ENCODE measurements at regions not wholly inside any gene's neighbourhood (a gene's known extent, or its start where the extent isn't known, plus 50 kb on each side); places are given as distances from the start of the nearest gene placed in this dataset.

DNA sequence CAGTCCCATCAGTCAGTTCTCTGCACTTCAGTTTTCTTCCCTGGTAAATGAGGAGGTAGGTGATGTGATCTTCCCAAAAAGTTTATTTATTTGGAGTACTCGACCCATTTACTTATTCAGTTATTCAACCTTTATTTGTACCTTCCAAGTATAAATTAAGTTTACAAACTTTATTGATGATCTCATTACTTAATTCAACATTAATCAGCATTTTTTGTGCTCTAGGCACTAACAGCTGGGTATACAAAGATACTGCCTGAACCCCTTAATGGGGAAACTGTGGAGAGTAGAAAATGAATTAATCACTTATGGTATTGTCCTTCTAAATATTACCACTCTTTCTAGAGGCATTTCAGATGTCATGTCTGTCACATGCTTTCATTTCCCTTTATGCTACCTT, 293.3 kb downstream of the DLEU7 start:
- intact Hi-C loops (cut with micrococcal nuclease), result no loop called here

DNA sequence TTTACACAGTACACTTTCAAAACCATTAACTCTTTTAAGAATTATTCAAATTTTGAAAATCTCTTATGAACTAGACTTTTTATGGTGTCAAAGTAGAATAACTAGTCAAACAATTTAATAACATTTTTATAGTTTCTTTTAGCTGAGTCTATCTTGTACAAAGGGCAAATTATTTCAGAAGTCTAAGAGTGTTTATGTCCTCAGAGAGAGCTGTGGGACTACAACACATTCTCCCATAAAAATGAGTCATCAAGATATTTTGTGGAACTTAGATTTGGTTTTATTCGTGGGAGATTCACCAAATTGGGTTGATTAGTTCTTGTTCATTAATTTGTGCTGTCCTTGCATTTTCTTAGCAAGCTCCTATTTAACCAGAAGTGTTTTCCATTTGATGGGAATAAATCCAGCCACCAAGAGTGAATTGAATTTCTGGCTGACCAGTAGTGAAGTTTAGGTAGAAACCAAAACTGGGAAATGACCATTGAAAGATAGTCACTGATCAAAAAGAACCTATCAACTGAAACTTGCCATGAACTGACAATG, 291.0 kb downstream of the DLEU7 start:
- Histone ChIP-seq H3K4me1 (ENCODE audit: control insufficient read depth in 2 of 2, insufficient read depth in 2 of 2, low read length in 2 of 2) (no peaks in the 10 kb centered on the region), H3K36me3 (replicated peaks in 1 of 2; ENCODE audit: control extremely low read depth in 1 of 2, control insufficient read depth in 1 of 2, extremely low read depth in 1 of 2, insufficient read depth in 2 of 2, low read length in 1 of 2) (no peaks in the 10 kb centered on the region), H2AFZ (ENCODE audit: insufficient read depth, low read depth, low read length, poor library complexity, severe bottlenecking) (no peak overlapping the region), H3K9ac (ENCODE audit: low read length) (no peak overlapping the region), H3K9me3 (ENCODE audit: control extremely low read depth in 1 of 3, control insufficient read depth in 2 of 3, insufficient read depth in 1 of 3, low read length in 2 of 3) (no peaks in the 10 kb centered on the region), H3K79me2 (ENCODE audit: control insufficient read depth, insufficient read depth, low read length) (no peaks in the 10 kb centered on the region), H3K27me3 (replicated peaks in 1 of 4; ENCODE audit: control extremely low read depth in 1 of 4, control insufficient read depth in 3 of 4, insufficient read depth in 4 of 4, low read length in 3 of 4) (no peaks in the 10 kb centered on the region), H4K20me1 (ENCODE audit: control insufficient read depth, insufficient read depth, low read length, poor library complexity, severe bottlenecking) (no peaks in the 10 kb centered on the region), H3K4me2 (replicated peaks; ENCODE audit: low read depth, low read length, poor library complexity, severe bottlenecking) (no peak overlapping the region), H3K27ac (ENCODE audit: low read length in 2 of 2) (no peak overlapping the region), H3K4me3 (ENCODE audit: control extremely low read depth in 1 of 5, extremely low read depth in 1 of 5, insufficient read depth in 1 of 5, low read depth in 2 of 5, low read length in 4 of 5) (no peak overlapping the region)
- Mint-ChIP-seq H3K27ac (no peak overlapping the region), H3K4me3 (no peak overlapping the region), H3K4me1 (peaks cover 10% of the 10 kb centered on the region), H3K27me3 (no peaks in the 10 kb centered on the region), H3K9me3 (ENCODE audit: insufficient read depth) (peaks cover 2% of the 10 kb centered on the region)
- CTCF ChIA-PET, result interaction anchor here (1.4 kb wide), 1 partner anchor 359 kb away, joined by 5 read pairs; no protein-coding TSS in a partner anchor
- POLR2A ChIA-PET, result interaction anchor here (0.6 kb wide), 1 partner anchor 427 kb away, joined by 4 read pairs; no protein-coding TSS in a partner anchor
- no peak for TF ChIP-seq EZH2 (IDR thresholded peaks at IDR 0.05; ENCODE audit: borderline replicate concordance, insufficient read depth, low read depth, low read length, poor library complexity, severe bottlenecking)
- TF ChIP-seq, protein P1, sequence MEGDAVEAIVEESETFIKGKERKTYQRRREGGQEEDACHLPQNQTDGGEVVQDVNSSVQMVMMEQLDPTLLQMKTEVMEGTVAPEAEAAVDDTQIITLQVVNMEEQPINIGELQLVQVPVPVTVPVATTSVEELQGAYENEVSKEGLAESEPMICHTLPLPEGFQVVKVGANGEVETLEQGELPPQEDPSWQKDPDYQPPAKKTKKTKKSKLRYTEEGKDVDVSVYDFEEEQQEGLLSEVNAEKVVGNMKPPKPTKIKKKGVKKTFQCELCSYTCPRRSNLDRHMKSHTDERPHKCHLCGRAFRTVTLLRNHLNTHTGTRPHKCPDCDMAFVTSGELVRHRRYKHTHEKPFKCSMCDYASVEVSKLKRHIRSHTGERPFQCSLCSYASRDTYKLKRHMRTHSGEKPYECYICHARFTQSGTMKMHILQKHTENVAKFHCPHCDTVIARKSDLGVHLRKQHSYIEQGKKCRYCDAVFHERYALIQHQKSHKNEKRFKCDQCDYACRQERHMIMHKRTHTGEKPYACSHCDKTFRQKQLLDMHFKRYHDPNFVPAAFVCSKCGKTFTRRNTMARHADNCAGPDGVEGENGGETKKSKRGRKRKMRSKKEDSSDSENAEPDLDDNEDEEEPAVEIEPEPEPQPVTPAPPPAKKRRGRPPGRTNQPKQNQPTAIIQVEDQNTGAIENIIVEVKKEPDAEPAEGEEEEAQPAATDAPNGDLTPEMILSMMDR (IDR thresholded peaks at IDR 0.05), result no peak
- intact Hi-C loops (cut with micrococcal nuclease), result no loop called here
- WGBS (ENCODE audit: insufficient coverage), result no CpG with 5 or more reads among the region's 1 CpG
- DNase-seq (no peak), ATAC-seq (ENCODE audit: low read depth) (no peak)

More for the DNA sequence above, 293.3 kb downstream of the DLEU7 start:
- Histone ChIP-seq H3K9me3 (ENCODE audit: control extremely low read depth in 1 of 3, control insufficient read depth in 2 of 3, insufficient read depth in 1 of 3, low read length in 2 of 3) (no peaks in the 10 kb centered on the region), H3K4me2 (replicated peaks; ENCODE audit: low read depth, low read length, poor library complexity, severe bottlenecking) (no peak overlapping the region), H3K27me3 (replicated peaks in 1 of 4; ENCODE audit: control extremely low read depth in 1 of 4, control insufficient read depth in 3 of 4, insufficient read depth in 4 of 4, low read length in 3 of 4) (no peaks in the 10 kb centered on the region), H3K27ac (ENCODE audit: low read length in 2 of 2) (no peak overlapping the region), H3K4me3 (ENCODE audit: control extremely low read depth in 1 of 5, extremely low read depth in 1 of 5, insufficient read depth in 1 of 5, low read depth in 2 of 5, low read length in 4 of 5) (no peak overlapping the region), H3K79me2 (ENCODE audit: control insufficient read depth, insufficient read depth, low read length) (no peaks in the 10 kb centered on the region), H3K4me1 (ENCODE audit: control insufficient read depth in 2 of 2, insufficient read depth in 2 of 2, low read length in 2 of 2) (no peaks in the 10 kb centered on the region), H2AFZ (ENCODE audit: insufficient read depth, low read depth, low read length, poor library complexity, severe bottlenecking) (no peak overlapping the region), H4K20me1 (ENCODE audit: control insufficient read depth, insufficient read depth, low read length, poor library complexity, severe bottlenecking) (no peaks in the 10 kb centered on the region), H3K36me3 (replicated peaks in 1 of 2; ENCODE audit: control extremely low read depth in 1 of 2, control insufficient read depth in 1 of 2, extremely low read depth in 1 of 2, insufficient read depth in 2 of 2, low read length in 1 of 2) (no peaks in the 10 kb centered on the region), H3K9ac (ENCODE audit: low read length) (no peak overlapping the region)
- CTCF ChIA-PET, result interaction anchor here (0.6 to 1.6 kb wide), 2 partner anchors 9 to 451 kb away, joined by 3 to 4 read pairs; no protein-coding TSS in a partner anchor
- ATAC-seq (ENCODE audit: low read depth), result no peak
- Mint-ChIP-seq H3K4me1 (peaks cover 10% of the 10 kb centered on the region), H3K27me3 (no peaks in the 10 kb centered on the region), H3K9me3 (ENCODE audit: insufficient read depth) (peaks cover 2% of the 10 kb centered on the region), H3K4me3 (no peak overlapping the region), H3K27ac (no peak overlapping the region)
- TF ChIP-seq EZH2 (IDR thresholded peaks at IDR 0.05; ENCODE audit: borderline replicate concordance, insufficient read depth, low read depth, low read length, poor library complexity, severe bottlenecking), result no peak
- TF ChIP-seq, protein P1 (IDR thresholded peaks at IDR 0.05), result no peak
- POLR2A ChIA-PET, result no interaction called here
- DNase-seq, result no peak
- no CpG with 5 or more reads among the region's 1 CpG for WGBS (ENCODE audit: insufficient coverage)
